Activated T-cell treated with anti-CD3 and anti-CD28 coated beads, Interleukin-2, amount 50 U/mL, for 72 hours (primary cell): ENCODE measurements at regions not wholly inside any gene's neighbourhood (a gene's known extent, or its start where the extent isn't known, plus 50 kb on each side); places are given as distances from the start of the nearest gene placed in this dataset.
"Not testable (repeated sequence)": the region's sequence is repeated elsewhere in the genome, so short reads cannot be mapped to it uniquely, and the experiment has no call there.

Source experiments
- ATAC-seq, 2 donors: fragments of 150-1000 bp; cut with Tn5 transposase; replicated peaks in 1 of 2; 2 replicates each; pipeline ENCODE4 v1.10.0; 2021; ENCODE audit warnings: moderate library complexity in 2 of 2, mild to moderate bottlenecking in 1 of 2
- DNase-seq, 2 donors: peaks; one replicate each; pipeline ENCODE4 v3.0.0; 2021 to 2022; ENCODE audit warnings: mixed read lengths in 1 of 2
- H3K27ac Mint-ChIP-seq: one replicate; pipeline ENCODE4 v1.8.0; 2022; ENCODE audit warnings: mild to moderate bottlenecking, moderate library complexity, mixed read lengths
- H3K27me3 Mint-ChIP-seq: one replicate; pipeline ENCODE4 v1.8.0; 2022; ENCODE audit warnings: low read depth, mixed read lengths
- H3K36me3 Mint-ChIP-seq, 2 donors: one replicate each; pipeline ENCODE4 v1.8.0; 2022; ENCODE audit warnings: mixed read lengths in 2 of 2, mild to moderate bottlenecking in 1 of 2; ENCODE audit not compliant: insufficient read depth in 2 of 2
- H3K4me1 Mint-ChIP-seq: one replicate; pipeline ENCODE4 v1.8.0; 2022; ENCODE audit warnings: low read depth, mixed read lengths
- H3K4me3 Mint-ChIP-seq, 2 donors: one replicate each; pipeline ENCODE4 v1.8.0; 2022; ENCODE audit warnings: mild to moderate bottlenecking in 2 of 2, mixed read lengths in 2 of 2, moderate library complexity in 2 of 2
- H3K9me3 Mint-ChIP-seq, 2 donors: one replicate each; pipeline ENCODE4 v1.8.0; 2022; ENCODE audit warnings: mixed read lengths in 2 of 2

DNA sequence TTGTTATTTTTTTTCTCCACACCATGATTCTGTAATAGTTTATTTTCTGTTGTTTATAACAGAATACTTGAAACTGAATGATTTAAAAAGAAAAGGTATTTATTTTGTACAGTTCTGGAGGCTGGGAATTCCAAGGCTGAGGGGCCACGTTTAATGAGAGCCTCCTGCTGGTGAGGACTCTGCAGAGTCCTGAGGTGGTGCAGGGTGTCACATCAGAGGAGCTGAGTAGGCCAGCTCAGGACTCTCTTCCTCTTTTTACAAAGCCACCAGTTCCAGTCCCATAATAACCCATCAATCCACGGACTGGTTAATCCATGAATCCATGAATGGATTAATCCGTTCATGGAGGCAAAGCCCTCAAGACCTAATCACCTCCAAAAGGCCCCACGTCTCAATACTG lies 71.6 kb downstream of the TFAP2A start:
- Mint-ChIP-seq H3K36me3 (no peaks in the 10 kb centered on the region), H3K9me3 (no peaks in the 10 kb centered on the region), H3K4me3 (no peak overlapping the region), H3K27ac (no peak overlapping the region), H3K4me1 (no peaks in the 10 kb centered on the region), H3K27me3 (peaks cover 6% of the 10 kb centered on the region)
- no peak for ATAC-seq
- DNase-seq: no peak

DNA sequence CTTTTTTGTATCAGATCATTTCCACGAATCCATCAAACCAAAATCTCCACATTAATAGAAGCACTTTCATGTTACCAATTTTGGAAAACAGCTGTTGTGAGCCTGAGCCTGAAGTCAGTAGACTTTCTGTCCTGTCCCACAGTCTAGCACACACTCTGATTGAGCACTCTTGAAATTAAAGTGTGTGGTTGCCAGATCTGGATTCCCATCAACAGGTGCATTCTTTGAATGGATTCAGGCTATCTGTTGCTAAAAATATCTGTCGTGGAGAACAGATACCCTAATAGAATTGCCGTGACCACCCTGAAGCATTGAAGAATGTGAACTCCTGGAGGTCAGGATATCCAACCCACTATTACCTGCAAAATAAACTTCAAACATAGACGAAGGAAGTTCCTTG lies 73.3 kb downstream of the TFAP2A start:
- peaks cover 1 to 2% of the 10 kb centered on the region in 2 donors for H3K9me3 Mint-ChIP-seq
- ATAC-seq: no peak
- no peaks in the 10 kb centered on the region for H3K4me1 Mint-ChIP-seq
- no peak for DNase-seq
- no peaks in the 10 kb centered on the region for H3K27me3 Mint-ChIP-seq
- no peak overlapping the region for H3K27ac Mint-ChIP-seq
- H3K36me3 Mint-ChIP-seq: no peaks in the 10 kb centered on the region
- no peak overlapping the region for H3K4me3 Mint-ChIP-seq

GRCh38 chr6:10338151-10338550 lies 76.7 kb downstream of the TFAP2A start:
- ATAC-seq (no peak), DNase-seq (no peak)
- no peaks in the 10 kb centered on the region for H3K27me3 Mint-ChIP-seq
- no peak overlapping the region for H3K4me3 Mint-ChIP-seq
- H3K9me3 Mint-ChIP-seq: peaks cover 1 to 2% of the 10 kb centered on the region in 2 donors
- no peaks in the 10 kb centered on the region for H3K36me3 Mint-ChIP-seq
- H3K4me1 Mint-ChIP-seq: no peaks in the 10 kb centered on the region
- no peak overlapping the region for H3K27ac Mint-ChIP-seq

- not testable (repeated sequence) for H3K27ac Mint-ChIP-seq, DNase-seq, H3K27me3 Mint-ChIP-seq, H3K4me1 Mint-ChIP-seq, H3K4me3 Mint-ChIP-seq, H3K9me3 Mint-ChIP-seq, H3K36me3 Mint-ChIP-seq, ATAC-seq
These were observed 77.5 kb downstream of the TFAP2A start for GRCh38 chr6:10337376-10337775.

- no peak for DNase-seq
- Mint-ChIP-seq H3K36me3 (no peaks in the 10 kb centered on the region), H3K27ac (no peak overlapping the region), H3K4me3 (no peak overlapping the region), H3K4me1 (no peaks in the 10 kb centered on the region), H3K9me3 (peaks cover 1 to 2% of the 10 kb centered on the region in 2 donors), H3K27me3 (no peaks in the 10 kb centered on the region)
- no peak for ATAC-seq
These were observed 82.8 kb downstream of the TFAP2A start for GRCh38 chr6:10332111-10332510.

GRCh38 chr6:10331334-10331968 lies 83.4 kb downstream of the TFAP2A start:
- H3K4me3 Mint-ChIP-seq: no peak overlapping the region
- no peaks in the 10 kb centered on the region for H3K9me3 Mint-ChIP-seq
- no peak overlapping the region for H3K27ac Mint-ChIP-seq
- ATAC-seq: no peak
- no peak for DNase-seq
- H3K36me3 Mint-ChIP-seq: no peaks in the 10 kb centered on the region
- H3K27me3 Mint-ChIP-seq: no peaks in the 10 kb centered on the region
- H3K4me1 Mint-ChIP-seq: no peaks in the 10 kb centered on the region

- DNase-seq: no peak
- Mint-ChIP-seq H3K27ac (no peak overlapping the region), H3K27me3 (no peaks in the 10 kb centered on the region), H3K4me3 (no peak overlapping the region), H3K9me3 (no peaks in the 10 kb centered on the region), H3K36me3 (no peaks in the 10 kb centered on the region), H3K4me1 (no peaks in the 10 kb centered on the region)
- ATAC-seq: no peak
These were observed 84.4 kb downstream of the TFAP2A start for GRCh38 chr6:10330515-10330914.

DNA sequence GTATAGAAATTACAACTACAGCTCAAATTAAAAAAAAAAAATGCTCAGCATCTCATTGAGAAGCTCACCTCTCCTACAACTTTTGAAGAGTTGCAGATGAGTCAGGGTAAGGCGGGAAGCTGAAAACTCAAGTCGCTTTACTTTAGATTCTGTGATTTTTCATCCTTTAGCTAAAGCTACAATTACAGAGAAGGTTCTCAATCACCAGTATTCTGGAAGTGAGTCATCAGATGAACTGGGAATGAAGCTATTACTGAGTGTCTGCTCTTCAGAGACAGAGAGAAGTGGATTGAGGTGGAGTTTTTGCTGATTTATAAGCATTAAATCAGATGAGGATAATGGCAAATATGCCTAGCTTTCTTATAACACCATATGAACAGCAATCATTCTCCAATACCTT lies 91.9 kb downstream of the TFAP2A start:
- ATAC-seq: no peak
- no peaks in the 10 kb centered on the region for H3K27me3 Mint-ChIP-seq

GRCh38 chr6:10320291-10320690 lies 94.6 kb downstream of the TFAP2A start:
- no peak overlapping the region for H3K4me3 Mint-ChIP-seq
- H3K36me3 Mint-ChIP-seq: peaks cover 5 to 6% of the 10 kb centered on the region in 2 donors
- no peaks in the 10 kb centered on the region for H3K4me1 Mint-ChIP-seq
- H3K27ac Mint-ChIP-seq: no peak overlapping the region
- H3K9me3 Mint-ChIP-seq: peaks cover 0 to 7% of the 10 kb centered on the region in 2 donors
- H3K27me3 Mint-ChIP-seq: no peaks in the 10 kb centered on the region
- no peak for DNase-seq
- no peak for ATAC-seq

More for the DNA sequence above, 91.9 kb downstream of the TFAP2A start:
- Mint-ChIP-seq H3K4me1 (no peaks in the 10 kb centered on the region), H3K27ac (no peak overlapping the region), H3K9me3 (peaks cover 0 to 7% of the 10 kb centered on the region in 2 donors), H3K4me3 (no peak overlapping the region), H3K36me3 (peaks cover 5 to 6% of the 10 kb centered on the region in 2 donors)
- DNase-seq: no peak

DNA sequence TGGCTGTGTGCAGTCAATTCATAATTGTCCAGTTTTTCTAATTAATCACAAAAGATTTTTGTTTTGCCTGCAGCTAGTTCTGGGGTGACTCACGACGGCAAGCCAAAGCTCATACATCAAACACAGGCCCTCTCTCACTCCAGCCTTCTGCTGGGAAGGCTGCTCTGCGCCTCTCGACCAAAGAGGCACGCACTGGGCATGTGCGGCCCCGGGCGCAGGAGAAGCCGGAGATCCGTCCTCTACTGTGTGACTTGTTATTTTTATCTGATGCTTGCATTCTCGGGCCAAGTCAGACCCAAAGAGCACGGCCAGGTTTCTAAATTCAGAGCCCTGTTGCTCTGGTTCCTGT lies 98.5 kb downstream of the TFAP2A start:
- Mint-ChIP-seq H3K36me3 (peaks cover 5 to 6% of the 10 kb centered on the region in 2 donors), H3K27me3 (no peaks in the 10 kb centered on the region), H3K27ac (no peak overlapping the region), H3K4me3 (no peak overlapping the region), H3K4me1 (no peaks in the 10 kb centered on the region), H3K9me3 (peaks cover 0 to 7% of the 10 kb centered on the region in 2 donors)
- no peak for ATAC-seq
- no peak for DNase-seq

- Mint-ChIP-seq H3K27ac (no peak overlapping the region), H3K4me3 (no peak overlapping the region), H3K4me1 (no peaks in the 10 kb centered on the region), H3K36me3 (peaks cover 5 to 6% of the 10 kb centered on the region in 2 donors), H3K27me3 (peaks cover 1% of the 10 kb centered on the region), H3K9me3 (peaks cover 0 to 7% of the 10 kb centered on the region in 2 donors)
- DNase-seq (no peak), ATAC-seq (no peak)
These were observed 99.1 kb downstream of the TFAP2A start for GRCh38 chr6:10315658-10316372.

DNA sequence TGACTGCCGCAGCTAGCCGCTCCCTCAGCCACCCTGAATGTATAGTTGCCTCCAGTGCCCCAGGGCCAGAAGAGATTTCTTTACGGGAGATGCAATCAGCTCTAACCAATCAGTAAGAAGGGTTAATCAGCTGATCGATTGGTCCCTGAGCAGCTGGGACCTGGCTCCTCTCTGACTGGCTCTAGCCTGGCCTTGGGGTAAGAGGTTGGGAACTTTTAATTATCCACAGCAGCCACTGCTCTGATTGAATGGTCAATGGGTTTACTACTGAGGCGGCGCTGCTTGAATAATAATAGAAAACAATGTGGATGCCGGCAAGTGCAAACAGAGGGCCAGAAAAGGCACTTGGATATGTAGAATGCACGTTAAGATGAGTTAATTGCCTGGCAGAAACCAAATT lies 99.8 kb downstream of the TFAP2A start:
- Mint-ChIP-seq H3K36me3 (peaks cover 5 to 6% of the 10 kb centered on the region in 2 donors), H3K27ac (no peak overlapping the region), H3K9me3 (peaks cover 0 to 7% of the 10 kb centered on the region in 2 donors), H3K4me3 (no peak overlapping the region), H3K4me1 (no peaks in the 10 kb centered on the region), H3K27me3 (peaks cover 9% of the 10 kb centered on the region)
- ATAC-seq (no peak), DNase-seq (no peak)

DNA sequence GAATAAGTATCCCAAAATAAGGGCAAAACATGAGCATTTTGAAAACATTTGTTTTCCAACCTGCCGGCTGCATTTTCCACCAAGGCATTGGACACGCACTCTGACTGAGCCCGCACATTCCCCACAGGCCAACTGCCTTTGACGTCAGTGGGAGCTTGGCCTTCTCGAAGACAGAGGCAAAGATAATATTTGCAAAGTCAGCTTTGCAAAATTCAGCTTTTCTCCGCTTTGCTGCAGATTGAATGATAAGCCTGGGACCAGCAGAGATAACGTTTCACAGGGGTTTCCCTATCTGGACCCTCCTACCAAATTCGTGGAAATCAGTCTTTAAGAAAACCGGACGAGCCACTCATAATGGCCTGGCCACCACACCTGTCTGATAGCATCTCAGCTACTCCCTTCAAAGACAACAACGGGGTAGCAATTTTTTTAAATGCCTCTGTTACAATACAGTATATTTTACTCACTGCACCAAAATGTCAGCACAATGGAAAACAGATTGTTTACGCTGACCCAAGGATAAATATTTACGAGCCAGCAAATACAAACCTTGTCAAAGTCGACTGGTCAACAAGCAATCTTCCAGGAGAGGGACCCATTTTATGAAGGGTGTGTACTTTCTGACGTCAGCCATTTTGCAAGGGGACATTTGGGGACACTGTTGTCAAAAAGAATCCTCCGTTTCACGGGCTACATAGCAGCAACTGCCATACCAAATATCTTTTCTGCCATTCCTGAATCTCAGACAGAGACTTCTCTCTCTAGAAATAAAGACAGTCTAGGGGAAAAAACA lies 100.5 kb downstream of the TFAP2A start:
- DNase-seq: no peak
- peaks cover 4 to 5% of the 10 kb centered on the region in 2 donors for H3K36me3 Mint-ChIP-seq
- H3K4me1 Mint-ChIP-seq: no peaks in the 10 kb centered on the region
- no peak overlapping the region for H3K4me3 Mint-ChIP-seq
- H3K27me3 Mint-ChIP-seq: peaks cover 10% of the 10 kb centered on the region
- H3K27ac Mint-ChIP-seq: no peak overlapping the region
- no peak for ATAC-seq
- H3K9me3 Mint-ChIP-seq: peaks cover 0 to 7% of the 10 kb centered on the region in 2 donors
